ENCODE measurements at regions not wholly inside any gene's neighbourhood (a gene's known extent, or its start where the extent isn't known, plus 50 kb on each side); places are given as distances from the start of the nearest gene placed in this dataset.

DNA sequence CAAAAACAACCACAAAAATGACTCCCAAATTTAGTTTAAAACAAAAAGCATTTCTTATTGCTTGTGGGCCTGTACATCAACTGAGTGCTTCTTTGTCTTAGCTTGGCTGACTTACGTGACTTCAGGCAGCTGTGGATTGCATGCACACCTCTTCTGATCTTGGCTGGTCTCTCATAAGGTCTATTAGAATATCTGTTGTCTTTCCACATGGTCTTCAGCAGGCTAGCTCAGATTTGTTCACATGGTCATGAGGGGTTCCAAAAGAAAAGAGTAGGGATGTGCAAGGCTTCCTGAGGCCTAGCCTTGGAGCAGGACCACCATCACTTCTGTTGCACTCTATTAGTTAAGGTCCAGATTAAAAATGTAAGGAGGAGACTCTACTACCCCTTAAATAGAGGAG is 120.1 kb downstream of the LRRC70 start:
- TF ChIP-seq, protein P1, sequence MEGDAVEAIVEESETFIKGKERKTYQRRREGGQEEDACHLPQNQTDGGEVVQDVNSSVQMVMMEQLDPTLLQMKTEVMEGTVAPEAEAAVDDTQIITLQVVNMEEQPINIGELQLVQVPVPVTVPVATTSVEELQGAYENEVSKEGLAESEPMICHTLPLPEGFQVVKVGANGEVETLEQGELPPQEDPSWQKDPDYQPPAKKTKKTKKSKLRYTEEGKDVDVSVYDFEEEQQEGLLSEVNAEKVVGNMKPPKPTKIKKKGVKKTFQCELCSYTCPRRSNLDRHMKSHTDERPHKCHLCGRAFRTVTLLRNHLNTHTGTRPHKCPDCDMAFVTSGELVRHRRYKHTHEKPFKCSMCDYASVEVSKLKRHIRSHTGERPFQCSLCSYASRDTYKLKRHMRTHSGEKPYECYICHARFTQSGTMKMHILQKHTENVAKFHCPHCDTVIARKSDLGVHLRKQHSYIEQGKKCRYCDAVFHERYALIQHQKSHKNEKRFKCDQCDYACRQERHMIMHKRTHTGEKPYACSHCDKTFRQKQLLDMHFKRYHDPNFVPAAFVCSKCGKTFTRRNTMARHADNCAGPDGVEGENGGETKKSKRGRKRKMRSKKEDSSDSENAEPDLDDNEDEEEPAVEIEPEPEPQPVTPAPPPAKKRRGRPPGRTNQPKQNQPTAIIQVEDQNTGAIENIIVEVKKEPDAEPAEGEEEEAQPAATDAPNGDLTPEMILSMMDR (IDR thresholded peaks at IDR 0.05; ENCODE audit: low read length) = no peak
- no peak for TF ChIP-seq EZH2phosphoT487 (IDR thresholded peaks at IDR 0.05; ENCODE audit: low read length)
